Body of pancreas (tissue), 4 donors: ENCODE measurements at regions not wholly inside any gene's neighbourhood (a gene's known extent, or its start where the extent isn't known, plus 50 kb on each side); places are given as distances from the start of the nearest gene placed in this dataset.

ENCODE experiments used
- ATAC-seq: fragments of 150-250 bp; one replicate; pipeline ENCODE4 v1.9.1; 2016
- DNase-seq, 4 donors: peaks; one replicate each; pipeline ENCODE4 v3.0.0-alpha.2; 2019
- H3K27ac ChIP-seq, 4 donors: fragments of 200-600 bp; sonication (generic); 1 replicate in 3 of 4; 2 replicates in 1 of 4; pipeline versions ENCODE4 v1.5.1 to v1.6.1; 2016 to 2019; ENCODE audit warnings: mild to moderate bottlenecking in 1 of 4, mixed read lengths in 1 of 4, moderate library complexity in 1 of 4
- H3K27me3 ChIP-seq, 2 donors: fragments of 200-600 bp; sonication (generic); one replicate each; pipeline ENCODE4 v1.6.0; 2016; ENCODE audit warnings: mild to moderate bottlenecking in 1 of 2
- H3K36me3 ChIP-seq, 2 donors: fragments of 200-600 bp; sonication (generic); replicated peaks in 1 of 2; 2 replicates each; pipeline ENCODE4 v1.5.1; 2016; ENCODE audit warnings: low read depth in 2 of 2; ENCODE audit not compliant: insufficient read depth in 1 of 2
- H3K4me1 ChIP-seq: fragments of 200-600 bp; sonication (generic); one replicate; pipeline ENCODE4 v1.6.0; 2016
- H3K4me3 ChIP-seq, 2 donors: fragments of 200-600 bp; sonication (generic); 1 replicate in 1 of 2; 2 replicates in 1 of 2; pipeline ENCODE4 v1.5.1; 2016 to 2019
- H3K9me3 ChIP-seq, 3 donors: fragments of 200-600 bp; sonication (generic); 1 replicate in 2 of 3; 2 replicates in 1 of 3; pipeline ENCODE4 v1.5.1; 2016
- CTCF ChIP-seq, 7 experiments: fragments of 450-650 bp in 4 of 7; fragments of 200-600 bp in 3 of 7; sonication (generic) in 3 of 7; IDR thresholded peaks; one replicate each; pipeline ENCODE4 v1.5.1; 2016 to 2019; ENCODE audit warnings: antibody characterized with exemption in 7 of 7
- POLR2A ChIP-seq, 3 donors: fragments of 450-650 bp; IDR thresholded peaks; one replicate each; pipeline ENCODE4 v1.6.1; 2016; ENCODE audit warnings: antibody characterized with exemption in 3 of 3, mild to moderate bottlenecking in 2 of 3
- WGBS, 2 donors: methylation state at CpG; one replicate each; pipeline ENCODE4 v1.1.5; 2017; 5-methylcytosine and 5-hydroxymethylcytosine counted together
- intact Hi-C: fragments of 100-400 bp; cut with DNase I; formaldehyde crosslinking; loops from one replicate; pipeline ENCODE4 v1.15.1; 2023

- no peaks in the 10 kb centered on the region for H3K36me3 ChIP-seq
- intact Hi-C loops = no loop called here
- no peaks in the 10 kb centered on the region for H3K4me1 ChIP-seq
- TF ChIP-seq POLR2A (IDR thresholded peaks at IDR 0.05) (no peak), CTCF (IDR thresholded peaks at IDR 0.05) (no peak)
- H3K4me3 ChIP-seq = no peak overlapping the region
- no peak overlapping the region for H3K27ac ChIP-seq
- no peaks in the 10 kb centered on the region for H3K27me3 ChIP-seq
- ATAC-seq = no peak
- 84 to 90% methylated on average over 12 to 26 of the region's 26 CpGs for WGBS, 2 donors
- no peak for DNase-seq
- no peaks in the 10 kb centered on the region for H3K9me3 ChIP-seq
These were observed 102.9 kb downstream of the CTTN start for GRCh38 chr11:70501051-70501901.

- H3K4me3 ChIP-seq = no peak overlapping the region
- 95 to 97% methylated on average over 18 of the region's 18 CpGs for WGBS, 2 donors
- intact Hi-C loops = no loop called here
- H3K9me3 ChIP-seq = no peaks in the 10 kb centered on the region
- no peaks in the 10 kb centered on the region for H3K27me3 ChIP-seq
- no peaks in the 10 kb centered on the region for H3K4me1 ChIP-seq
- ATAC-seq (no peak), DNase-seq (no peak)
- H3K36me3 ChIP-seq = no peaks in the 10 kb centered on the region
- TF ChIP-seq CTCF (IDR thresholded peaks at IDR 0.05) = no peak
- TF ChIP-seq POLR2A (IDR thresholded peaks at IDR 0.05) = no peak
- H3K27ac ChIP-seq = no peak overlapping the region
These were observed 103.7 kb downstream of the CTTN start for GRCh38 chr11:70501933-70502540.

GRCh38 chr11:70502677-70503467 lies 104.5 kb downstream of the CTTN start:
- intact Hi-C loops = no loop called here
- no peaks in the 10 kb centered on the region for H3K4me1 ChIP-seq
- no peak for TF ChIP-seq POLR2A (IDR thresholded peaks at IDR 0.05)
- TF ChIP-seq CTCF (IDR thresholded peaks at IDR 0.05) = no peak
- DNase-seq = no peak
- no peak for ATAC-seq
- 79 to 86% methylated on average over 8 to 13 of the region's 15 CpGs for WGBS, 2 donors
- H3K27me3 ChIP-seq = no peaks in the 10 kb centered on the region
- no peak overlapping the region for H3K4me3 ChIP-seq
- H3K36me3 ChIP-seq = no peaks in the 10 kb centered on the region
- no peak overlapping the region for H3K27ac ChIP-seq
- H3K9me3 ChIP-seq = no peaks in the 10 kb centered on the region

- DNase-seq (no peak), ATAC-seq (no peak)
These were observed 105.3 kb downstream of the CTTN start for GRCh38 chr11:70503468-70504221.

More at GRCh38 chr11:70503468-70504221, 105.3 kb downstream of the CTTN start:
- intact Hi-C loops = no loop called here
- Histone ChIP-seq H3K27ac (no peak overlapping the region), H3K36me3 (no peaks in the 10 kb centered on the region), H3K4me3 (no peak overlapping the region), H3K9me3 (no peaks in the 10 kb centered on the region), H3K27me3 (no peaks in the 10 kb centered on the region), H3K4me1 (no peaks in the 10 kb centered on the region)
- TF ChIP-seq CTCF (IDR thresholded peaks at IDR 0.05) = no peak
- TF ChIP-seq POLR2A (IDR thresholded peaks at IDR 0.05) = no peak
- 85 to 90% methylated on average over 12 to 14 of the region's 14 CpGs for WGBS, 2 donors
